GM21526 (cell line): ENCODE measurements at regions not wholly inside any gene's neighbourhood (a gene's known extent, or its start where the extent isn't known, plus 50 kb on each side); places are given as distances from the start of the nearest gene placed in this dataset.
"Not testable (repeated sequence)": the region's sequence is repeated elsewhere in the genome, so short reads cannot be mapped to it uniquely, and the experiment has no call there.

Experiments used
- ATAC-seq: cut with Tn5 transposase; IDR thresholded peaks from one replicate; pipeline ENCODE4 v1.9.1; 2021; ENCODE audit warnings: moderate library complexity; ENCODE audit not compliant: unreplicated experiment, low FRiP score

DNA sequence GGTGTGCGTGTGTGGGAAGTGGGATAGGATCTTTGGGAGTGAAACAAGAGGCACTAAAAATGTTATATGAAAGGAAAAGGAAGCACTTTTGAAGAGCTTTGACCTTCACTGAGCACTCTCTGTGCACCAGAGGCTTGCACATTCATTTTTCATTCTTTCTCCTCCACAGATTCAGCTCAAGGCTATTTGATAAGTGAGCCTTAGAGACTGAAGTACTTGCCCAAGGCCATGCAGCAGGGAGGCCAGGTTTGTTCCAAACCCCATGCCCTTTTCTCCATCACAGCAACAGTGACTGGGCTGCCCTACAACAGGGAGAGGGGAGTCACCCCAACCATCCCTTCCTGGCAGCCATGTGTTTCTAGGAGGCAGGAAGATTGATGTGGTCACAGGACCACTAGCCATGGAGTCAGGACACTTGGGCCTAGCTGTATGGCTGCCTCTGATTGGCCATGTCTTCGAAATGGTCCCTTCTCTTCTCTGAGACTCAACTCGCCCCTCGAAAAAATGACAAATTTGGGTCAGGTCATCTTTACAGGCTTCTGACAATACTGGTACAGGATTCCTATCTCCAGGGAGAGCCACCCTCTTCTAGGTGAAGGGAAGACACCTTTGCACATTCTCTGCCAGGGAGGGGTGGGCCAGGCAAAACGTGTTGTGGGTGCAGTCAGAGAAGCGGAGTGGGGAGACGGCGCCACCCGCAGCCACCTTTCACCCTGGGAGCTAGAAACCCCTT lies 123.5 kb upstream of the MYCN start:
- ATAC-seq, result no peak

DNA sequence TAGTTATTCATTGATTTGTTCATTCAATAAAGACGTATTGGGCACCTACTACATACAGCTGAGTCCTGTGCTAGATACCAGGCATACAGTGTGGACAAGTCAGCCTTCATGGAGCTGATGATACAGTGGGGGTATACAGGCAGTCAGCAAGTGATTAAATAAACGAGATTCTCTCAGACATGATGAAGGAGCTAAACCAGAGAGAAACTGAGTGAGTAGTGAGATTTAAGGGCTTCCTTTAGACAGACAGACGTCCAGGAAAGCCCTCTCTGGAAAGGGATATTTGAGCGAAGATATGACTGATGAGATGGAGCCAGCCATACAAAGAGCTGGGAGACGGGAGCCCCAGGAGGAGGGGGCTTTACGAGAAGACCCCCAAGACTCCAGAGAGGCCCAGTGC lies 122.6 kb upstream of the MYCN start:
- ATAC-seq, result no peak

DNA sequence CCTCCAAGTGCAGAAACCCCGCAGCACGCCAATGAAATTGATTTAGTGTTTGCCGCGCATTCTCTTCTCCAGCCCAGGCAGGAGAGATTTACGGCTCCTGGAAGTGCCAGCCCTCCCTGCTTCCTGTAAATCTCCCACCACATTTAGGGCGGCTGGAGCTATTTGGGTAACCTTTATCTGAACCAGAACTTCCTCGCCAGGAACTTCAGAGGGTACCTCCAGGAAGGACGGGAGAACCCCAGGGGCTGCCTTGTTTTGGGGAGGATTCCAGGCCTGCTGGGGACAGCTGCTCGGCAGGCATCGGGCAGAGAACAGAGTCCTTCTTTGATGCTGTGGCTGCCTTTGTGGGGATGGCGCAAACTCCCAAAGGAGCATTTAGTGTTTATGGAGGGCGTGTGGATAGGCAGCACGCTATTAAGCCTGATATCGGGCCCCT lies 122.0 kb upstream of the MYCN start:
- ATAC-seq, result no peak

DNA sequence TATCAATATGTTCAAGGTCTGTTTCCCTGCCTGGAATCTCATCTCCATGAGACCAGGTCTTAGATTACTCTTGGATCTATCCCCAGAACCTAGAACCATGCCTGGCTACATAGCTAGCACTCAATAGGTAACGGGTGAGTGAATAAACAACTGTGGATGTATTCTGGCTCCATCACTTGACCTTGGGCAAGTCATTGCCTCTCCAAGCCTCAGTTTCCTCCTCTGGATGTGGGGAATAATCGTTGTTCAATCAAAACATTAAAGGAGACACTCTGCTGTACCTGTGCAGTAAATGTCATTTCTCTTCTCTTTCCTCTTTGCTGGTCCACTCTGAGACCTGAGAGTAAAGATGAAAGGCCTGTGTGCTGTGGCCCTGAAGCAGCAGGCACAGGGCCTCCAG lies 121.5 kb upstream of the MYCN start:
- no peak for ATAC-seq

DNA sequence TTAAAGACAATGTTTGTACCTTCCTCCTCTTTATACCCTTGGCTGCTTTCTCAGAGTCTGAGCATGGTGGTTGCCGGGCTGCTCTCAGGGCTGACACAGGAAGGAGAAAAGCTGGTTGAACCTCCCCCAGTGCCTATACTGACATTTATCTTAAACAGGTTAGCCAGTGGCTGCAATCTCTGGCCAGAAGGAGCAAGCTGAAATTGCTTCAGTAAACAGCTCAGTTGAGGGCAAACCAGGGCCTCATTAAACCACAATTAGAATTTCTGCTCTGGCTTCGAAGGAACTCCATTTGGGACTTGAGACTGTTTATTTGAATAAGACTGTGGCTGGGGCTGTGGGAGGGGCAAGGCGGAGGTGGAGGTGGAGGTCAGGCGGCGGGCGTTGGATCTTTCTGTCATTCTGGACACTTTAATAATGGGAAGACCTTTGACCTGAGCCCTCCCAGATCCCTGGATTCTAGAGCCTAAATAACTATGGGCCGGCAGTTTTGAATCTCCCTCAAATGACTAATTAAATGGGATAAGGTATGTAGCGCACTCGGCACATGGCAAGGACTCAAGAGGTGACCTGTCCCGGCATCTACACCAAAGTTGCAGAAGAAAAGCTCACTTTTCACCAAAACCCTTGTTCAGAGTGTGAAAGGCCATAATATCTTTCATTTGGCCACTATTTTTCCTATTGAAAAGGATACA lies 120.6 kb upstream of the MYCN start:
- no peak for ATAC-seq

DNA sequence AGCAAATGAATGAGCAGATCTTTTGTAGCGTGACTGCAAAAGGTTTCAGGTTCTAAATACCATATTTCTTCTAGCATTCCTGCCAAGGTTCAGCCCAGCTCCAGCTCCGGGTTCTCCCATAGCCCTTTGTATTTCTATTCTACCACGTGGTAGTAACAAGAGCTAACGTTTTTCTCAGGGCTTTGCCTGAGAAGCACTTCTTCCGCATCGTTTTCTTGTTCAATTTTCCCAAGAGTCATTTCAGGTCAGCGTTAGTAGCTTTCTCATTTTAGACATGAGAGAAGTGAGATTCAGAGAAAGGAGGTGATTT lies 120.1 kb upstream of the MYCN start:
- ATAC-seq, result no peak

DNA sequence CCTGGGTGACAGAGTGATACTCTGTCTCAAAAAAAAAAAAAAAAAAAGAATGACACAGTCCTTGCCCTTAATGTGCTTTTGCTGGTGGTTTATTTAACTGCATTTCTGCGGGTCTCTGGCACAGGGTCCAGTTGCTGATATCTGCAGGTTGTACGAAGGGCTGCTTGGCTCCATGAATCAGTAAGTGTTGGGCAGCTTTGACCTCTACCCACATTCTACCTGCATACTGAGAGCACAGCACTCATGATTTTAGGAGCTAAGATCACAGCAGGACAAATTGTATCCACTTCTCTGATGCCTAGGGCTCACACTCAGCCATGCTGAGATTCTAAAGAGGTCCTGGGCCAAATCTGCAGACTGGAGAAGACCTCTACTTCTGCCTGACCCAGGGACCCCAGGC lies 119.4 kb upstream of the MYCN start:
- ATAC-seq, result no peak

DNA sequence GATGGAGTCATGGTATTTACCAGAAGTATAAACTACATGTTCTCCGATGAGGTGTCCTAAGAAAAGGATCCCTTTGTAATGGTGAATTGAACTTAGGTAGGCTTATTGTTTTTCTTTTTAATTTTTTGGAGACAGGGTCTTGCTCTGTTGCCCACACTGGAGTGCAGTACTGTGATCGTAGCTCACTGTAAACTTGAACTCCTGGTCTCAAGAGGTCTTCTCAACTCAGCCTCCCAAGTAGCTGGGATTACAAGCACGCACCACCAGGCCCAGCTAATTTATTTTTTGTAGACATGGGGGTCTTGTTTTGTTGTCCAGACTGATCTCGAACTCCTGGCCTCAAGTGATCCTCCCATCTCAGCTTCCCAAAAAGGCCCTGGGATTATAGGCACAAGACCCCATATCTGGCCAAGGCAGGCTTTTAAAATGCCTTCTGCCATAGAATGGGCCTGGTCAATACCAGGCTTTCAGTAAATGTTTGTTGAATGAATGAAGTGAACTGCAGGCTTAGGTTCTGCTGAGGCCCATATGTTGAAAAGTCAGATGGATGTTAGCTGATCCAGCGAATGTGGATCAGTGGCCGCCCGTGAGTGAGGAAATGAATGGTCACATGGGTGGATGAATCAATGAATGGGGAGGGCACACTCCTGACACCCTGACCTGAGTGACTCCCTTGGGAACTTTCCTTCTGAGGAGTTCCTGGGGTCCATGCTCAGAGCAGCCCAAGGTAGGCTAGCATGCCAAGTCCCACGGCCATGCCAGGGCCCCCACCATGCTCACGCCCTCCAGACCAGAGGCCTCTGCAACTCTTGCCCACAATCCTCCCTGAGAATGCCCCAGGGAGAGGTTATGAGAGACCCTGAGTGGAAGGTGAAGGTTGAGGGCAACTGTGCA lies 118.0 kb upstream of the MYCN start:
- ATAC-seq, result no peak

DNA sequence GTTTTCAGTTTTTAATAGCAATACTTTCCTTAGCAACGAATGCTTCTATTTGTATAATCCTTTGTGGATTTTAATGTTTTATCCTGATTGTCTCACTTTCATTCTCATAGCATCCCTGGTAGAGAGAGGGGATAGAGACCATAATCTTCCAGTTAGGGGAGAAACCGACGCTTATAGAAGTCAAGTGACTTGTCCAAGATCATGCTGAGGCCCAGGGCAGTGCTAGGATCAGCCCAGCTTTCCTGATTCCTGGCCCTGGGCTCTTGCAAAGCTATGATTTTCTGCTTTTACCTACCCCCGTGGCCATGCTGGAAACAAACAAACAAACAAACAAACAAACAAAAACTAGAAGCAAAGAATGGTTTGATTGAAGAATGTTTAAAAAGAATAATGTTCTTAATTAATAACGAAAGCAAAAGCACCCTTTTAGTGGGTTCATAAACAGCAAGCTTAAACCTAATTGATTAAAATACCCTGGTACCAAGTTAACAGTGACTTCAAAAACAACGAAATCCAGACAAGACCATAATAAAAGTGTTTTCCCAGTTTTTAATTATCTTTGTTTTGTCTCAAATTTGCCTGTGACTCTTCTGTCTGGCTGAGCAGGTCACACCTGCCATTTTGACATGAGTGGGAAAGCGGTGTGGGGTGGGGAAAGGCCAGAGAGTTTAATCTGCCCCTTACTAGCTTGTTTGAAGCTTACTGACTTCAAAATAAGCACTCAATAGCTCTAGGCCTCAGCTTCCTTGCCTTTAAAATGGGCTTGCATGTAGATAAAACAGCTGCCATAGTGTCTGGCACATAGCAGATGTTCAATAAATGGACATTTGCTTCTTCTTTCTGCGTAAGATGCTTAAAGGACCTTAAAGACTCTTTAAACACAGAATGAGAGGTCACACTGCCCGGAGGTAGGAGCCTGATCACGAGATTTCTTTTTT lies 116.6 kb upstream of the MYCN start:
- ATAC-seq, result no peak

DNA sequence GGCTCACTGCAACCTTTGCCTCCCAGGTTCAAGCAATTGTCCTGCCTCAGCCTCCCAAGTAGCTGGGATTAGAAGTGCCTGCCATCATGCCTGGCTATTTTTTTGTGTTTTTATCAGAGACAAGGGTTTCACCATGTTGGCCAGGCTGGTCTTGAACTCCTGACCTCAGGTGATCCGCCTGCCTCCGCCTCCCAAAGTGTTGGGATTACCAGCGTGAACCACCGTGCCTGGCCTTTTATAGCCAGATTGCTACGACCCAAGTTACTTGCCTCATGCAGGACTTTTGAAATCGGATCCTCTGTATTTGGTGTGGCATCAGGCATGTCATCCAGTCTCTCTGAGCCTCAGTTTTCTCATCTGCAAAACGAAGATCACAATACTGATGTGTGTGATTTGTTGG lies 115.9 kb upstream of the MYCN start:
- not testable (repeated sequence) for ATAC-seq

DNA sequence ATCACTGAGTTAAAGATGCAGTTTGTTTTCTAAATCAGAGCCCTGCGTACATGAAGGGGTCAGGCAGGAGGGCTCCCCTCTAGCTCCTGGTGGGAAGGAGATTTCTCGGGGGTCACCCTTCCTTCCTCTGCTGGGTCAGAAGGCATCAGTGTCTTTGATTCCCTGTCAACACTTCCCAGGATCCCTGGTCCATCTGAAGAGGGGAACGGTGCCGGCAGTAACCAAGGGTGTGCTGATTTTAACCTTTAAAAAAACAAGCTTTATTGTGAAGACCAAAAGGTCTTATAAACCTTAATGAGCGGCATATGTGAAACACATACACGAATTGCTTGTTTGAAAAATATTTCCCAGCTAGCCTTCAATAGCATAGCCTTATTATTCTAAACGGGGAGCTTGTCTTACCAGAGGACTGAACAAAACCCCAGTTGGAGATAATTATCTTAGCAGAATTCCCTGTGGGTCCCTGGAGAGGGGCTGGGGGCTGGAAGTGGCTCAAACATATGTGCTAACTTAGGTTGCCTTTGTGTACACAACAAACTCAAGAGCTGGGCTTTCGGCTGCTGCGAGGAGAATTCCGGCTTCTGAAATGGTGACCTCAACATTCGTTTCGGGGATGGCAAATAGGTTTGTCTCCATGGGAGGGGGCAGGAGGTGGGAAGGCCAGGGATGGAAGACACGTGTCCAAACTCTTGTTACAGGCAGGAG lies 114.9 kb upstream of the MYCN start:
- no peak for ATAC-seq

DNA sequence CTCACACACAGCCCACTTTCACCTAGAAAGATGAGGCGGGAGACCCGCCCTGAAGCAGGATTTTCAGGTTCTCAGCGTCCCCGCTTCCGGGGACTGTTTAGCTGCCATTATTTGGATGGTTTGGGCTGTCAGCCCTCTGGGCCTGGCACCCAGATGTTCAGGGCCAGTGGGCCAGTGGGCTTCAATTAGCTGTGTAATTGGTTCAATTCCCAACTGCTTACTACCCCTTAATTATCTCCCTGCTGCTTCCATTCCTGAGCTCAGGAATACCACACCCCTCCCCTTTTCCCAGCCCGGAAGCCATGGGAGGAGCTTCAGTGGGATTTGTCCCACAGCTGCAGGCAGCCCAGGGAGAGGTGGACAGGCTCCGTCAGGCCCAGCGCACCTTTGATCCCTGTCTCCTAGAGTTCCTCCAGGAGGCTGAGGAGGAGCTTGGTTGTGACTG lies 114.1 kb upstream of the MYCN start:
- no peak for ATAC-seq

DNA sequence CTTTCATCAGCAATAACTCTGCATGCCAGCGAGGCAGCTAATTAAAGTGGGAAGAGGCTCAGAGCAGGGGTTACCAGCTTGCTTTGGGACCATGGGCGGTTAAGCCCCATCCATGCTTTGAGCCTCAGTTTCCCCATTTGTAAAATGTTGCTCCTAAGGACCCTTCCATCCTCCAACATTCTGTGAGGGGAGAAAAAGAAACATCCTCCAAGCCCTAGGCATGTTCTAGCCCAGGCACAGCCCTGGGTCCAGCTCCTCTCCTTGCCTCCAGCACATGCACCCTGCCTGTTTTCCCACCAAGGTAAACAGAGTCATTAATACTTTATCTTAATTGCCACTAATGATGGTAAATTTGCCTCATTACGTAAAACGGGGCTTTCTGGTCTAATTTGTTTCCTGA lies 113.3 kb upstream of the MYCN start:
- ATAC-seq, result no peak

DNA sequence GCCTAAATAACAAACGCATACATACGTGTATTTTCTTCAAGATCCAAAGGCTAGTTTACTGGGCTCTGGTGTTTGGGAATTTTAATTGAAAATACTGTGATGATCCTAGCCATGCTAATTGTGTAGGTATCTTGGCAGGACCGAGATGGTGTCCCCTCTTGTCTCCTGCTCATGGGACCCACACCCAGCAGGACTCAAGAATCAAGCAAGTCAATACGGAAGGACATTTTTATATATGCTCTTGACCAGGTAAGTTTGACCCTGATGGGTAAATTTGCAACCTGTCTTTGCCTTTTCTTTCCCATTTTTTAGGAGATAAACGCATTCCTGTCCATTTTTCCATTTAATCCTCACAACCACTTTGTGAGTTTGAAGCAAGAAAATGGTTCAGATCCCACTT lies 111.8 kb upstream of the MYCN start:
- ATAC-seq, result no peak

DNA sequence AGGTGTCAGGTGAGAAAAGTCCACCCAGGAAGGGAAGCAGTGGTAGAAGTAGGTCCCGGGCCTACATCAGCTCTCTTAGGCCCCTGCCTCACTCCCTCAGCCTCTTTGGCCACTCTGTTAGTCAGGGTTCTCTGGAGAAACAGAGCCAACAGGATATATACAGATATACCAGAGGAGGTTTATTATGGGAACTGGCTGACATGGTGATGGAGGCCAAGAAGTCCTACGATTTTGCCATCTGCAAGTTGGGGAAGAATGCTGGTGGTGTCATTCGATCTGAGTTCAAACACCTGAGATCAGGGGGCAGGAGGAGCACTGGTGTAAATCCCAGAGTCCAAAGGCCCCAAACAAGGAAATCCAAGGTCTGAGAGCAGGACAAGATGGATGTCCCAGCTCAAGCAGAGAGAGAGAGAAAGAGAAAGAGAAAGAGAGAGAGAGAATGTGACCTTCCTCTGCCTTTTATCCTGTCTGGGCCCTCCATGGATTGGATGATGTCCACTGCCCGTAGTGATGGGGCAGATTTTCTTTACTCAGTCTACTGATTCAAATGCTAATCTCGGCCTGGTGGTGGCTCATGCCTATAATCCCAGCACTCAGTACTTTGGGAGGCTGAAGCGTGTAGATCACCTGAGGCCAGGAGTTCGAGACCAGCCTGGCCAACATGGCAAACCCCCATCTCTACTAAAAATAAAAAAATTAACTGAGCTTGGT lies 111.1 kb upstream of the MYCN start:
- no peak for ATAC-seq

DNA sequence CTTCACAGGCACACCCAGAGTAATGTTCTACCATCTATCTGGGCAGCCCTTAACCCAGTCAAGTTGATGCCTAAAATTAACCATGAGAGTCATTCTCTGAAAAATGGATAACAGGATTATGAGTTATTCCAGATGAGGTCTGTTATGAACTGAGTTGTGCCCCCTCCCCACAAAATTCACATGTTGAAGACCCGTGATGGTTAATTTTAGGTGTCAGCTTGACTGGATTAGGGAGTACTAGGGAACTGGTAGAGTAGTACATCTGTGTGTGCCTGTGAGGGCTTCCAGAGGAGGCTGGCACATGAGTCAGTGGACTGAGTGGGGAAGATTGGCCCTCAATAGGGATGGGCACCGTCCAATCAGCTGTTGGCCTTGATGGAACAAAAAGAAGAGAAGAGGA lies 110.4 kb upstream of the MYCN start:
- ATAC-seq, result no peak

DNA sequence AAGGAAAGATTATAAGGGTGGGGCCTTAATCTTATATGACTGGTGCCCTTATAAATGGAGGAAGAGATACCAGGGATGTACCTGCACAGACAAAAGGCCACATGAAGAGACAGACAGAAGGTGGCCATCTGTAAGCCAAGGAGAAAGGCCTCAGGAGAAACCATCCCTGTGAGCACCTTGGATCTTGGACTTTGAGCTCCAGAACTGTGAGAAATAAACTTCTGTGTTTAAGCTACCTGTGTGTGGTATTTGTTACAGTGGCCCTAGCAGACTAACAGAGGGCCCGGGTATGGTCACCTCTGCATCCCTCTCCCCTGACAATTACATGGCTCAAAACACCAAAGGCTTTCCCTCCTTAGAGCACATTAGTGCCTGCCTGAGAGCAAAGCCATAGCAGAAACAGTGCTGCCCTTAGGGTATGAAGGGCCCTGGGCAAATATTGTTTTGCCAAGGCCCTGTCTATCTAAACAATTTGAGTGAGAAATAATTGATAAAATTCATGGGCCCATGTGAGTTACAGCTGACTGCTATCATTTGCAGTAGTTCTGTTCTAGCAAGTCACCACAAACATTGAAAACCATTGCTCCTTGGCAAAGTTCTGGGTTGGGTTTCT lies 109.3 kb upstream of the MYCN start:
- ATAC-seq, result no peak

DNA sequence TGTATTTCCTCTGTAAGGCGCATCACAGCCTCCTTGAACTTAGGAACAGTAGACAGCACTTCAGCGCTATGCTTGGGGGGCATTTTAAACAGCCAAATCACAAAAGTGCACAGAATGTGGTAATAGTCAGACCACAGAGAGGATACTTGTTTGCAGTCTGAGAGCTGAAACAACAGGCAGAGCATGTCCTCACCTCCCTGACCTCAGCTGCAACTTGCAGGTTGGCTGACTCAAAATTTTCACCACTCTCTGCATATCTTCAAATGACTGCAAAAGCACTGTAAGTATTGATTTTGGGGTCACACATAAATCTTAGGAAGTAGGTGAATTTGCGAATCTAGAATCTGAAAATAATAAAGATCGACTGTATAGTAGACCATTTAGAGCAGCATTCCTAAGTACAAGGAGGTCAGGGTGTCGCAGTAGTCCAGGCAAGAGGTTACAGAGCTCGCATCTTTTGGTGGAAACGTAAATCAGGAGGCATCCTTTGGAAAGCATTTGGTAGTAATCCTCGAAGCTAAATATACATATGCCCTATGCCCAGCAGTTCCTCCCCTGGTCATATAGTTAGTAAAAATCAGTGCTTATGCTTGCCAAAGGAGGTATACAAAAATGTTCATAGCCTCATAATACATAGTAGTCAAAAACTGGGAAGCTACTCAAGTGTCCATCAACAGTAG lies 108.2 kb upstream of the MYCN start:
- no peak for ATAC-seq
